ENCODE measurements at regions not wholly inside any gene's neighbourhood (a gene's known extent, or its start where the extent isn't known, plus 50 kb on each side); places are given as distances from the start of the nearest gene placed in this dataset.
"Not testable (repeated sequence)": the region's sequence is repeated elsewhere in the genome, so short reads cannot be mapped to it uniquely, and the experiment has no call there.

DNA sequence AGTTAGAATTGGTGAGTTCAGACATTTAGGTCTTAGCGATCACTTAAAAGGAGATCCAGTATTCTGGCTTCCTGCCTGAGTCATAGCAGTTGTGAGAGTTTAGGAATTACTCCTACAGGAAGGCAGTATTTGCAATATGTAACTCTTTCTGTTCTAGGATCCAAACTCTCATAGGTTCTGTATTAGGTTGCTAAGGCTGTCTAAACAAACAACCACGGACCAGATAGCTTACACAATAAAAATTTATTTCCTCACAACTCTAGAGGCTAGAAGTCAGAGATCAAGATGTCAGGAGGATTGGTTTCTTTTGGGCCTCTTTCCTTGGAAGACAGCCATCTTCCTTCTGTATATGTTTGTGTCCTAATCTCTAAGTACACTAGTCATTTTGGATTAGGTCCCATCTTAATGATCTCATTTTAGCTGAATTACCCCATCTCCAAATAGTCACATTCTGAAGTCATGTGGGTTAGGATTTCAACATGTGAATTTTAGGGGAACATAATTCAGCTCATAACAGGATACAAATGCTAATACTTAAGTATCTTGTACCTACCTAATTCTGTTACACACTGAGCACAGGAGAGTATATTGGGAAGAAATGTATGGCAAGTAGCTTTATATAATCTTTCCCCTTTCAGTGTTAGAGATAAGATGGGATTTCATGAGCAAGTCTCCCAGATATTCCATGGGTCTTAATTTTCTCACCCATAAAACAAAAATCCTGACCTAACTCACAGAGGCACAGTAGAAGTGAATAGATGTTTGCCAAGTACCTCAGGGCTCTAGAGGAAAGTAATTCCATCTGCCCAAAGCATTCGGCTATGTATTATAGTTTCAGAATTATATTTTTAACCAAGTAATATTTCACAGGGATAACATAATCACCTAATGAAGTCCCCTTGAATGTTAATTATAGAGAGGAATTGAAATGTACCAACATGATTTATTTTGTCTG, 144.4 kb downstream of the PTBP2 start:
- DNase-seq (ENCODE audit: low read depth), result peak; percentile 99

- DNase-seq (ENCODE audit: low read depth), result no peak
These were observed 151.2 kb downstream of the PTBP2 start for GRCh38 chr1:96872757-96873156.

GRCh38 chr1:96878640-96879039, 157.1 kb downstream of the PTBP2 start:
- DNase-seq (ENCODE audit: low read depth), result no peak

DNA sequence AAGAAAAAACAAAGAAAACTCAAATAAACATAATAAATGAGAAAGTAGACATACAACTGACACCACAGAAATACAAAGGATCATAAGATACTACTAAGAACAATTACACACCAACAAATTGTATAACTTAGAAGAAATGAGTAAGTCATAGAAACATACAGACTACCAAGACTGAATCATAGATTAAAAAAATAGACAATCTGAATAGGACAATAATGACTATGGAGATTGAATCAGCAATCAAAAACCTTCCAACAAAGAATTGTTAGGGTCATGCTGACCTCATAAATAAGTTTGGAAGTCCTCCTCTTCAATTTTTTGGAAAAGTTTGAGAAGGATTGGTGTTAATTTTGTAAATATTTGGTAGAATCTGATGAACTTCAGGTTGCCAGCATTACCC, 159.0 kb downstream of the PTBP2 start:
- DNase-seq (ENCODE audit: low read depth), result no peak

DNA sequence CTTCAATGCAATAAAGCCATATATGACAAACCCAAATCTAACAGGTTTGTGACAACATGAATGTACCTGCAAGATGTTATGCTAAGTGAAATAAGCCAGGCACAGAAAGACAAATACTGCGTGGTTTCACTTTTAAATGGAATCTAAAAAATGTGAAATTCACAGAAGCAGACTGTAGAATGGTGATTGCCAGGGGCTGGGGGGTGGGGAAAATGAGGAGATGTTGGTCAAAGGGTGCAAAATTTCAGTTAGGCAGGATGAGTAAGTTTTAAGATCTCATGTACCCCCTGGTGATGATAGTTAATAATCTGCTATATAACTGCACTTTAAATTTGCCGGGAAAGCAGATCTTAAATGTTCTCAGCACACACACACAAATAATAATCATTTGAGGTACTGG, 160.5 kb downstream of the PTBP2 start:
- DNase-seq (ENCODE audit: low read depth), result no peak

GRCh38 chr1:96886474-96886873, 164.9 kb downstream of the PTBP2 start:
- DNase-seq (ENCODE audit: low read depth), result no peak

DNA sequence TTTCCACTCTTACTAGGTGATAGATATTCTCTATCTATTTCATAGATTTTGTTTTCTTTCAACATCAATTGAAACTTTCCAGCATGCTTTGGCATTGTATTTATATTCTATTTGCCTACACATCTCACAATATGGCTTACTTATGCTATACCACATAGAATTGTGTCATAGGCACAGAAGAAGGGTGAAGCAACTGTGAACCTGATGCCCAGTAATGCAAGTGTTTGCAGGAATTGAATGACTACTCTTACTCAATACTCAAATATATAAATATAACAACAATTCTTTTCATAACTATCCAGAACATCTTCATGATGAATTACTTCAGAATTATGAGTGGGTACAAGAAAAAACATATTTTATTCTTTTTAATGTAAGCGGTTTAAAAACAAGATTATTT, 165.9 kb downstream of the PTBP2 start:
- DNase-seq (ENCODE audit: low read depth), result no peak

GRCh38 chr1:96901783-96902363, 180.3 kb downstream of the PTBP2 start:
- DNase-seq (ENCODE audit: low read depth), result no peak

GRCh38 chr1:96912248-96912647, 190.7 kb downstream of the PTBP2 start:
- no peak for DNase-seq (ENCODE audit: low read depth)

DNA sequence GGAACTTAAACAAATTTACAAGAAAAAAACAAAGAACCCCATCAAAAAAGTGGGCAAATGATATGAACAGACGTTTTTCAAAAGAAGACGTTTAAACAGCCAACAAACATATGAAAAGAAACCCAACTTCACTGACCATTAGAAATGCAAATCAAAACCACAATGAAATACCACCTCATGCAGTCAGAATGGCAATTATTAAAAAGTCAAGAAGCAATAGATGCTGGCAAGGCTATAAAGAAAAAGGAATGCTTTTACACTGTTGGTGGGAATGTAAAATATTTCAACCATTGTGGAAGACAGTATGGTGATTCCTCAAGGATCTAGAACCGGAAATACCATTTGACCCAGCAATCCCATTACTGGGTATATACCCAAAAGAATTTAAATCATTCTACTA, 194.1 kb downstream of the PTBP2 start:
- not testable (repeated sequence) for DNase-seq (ENCODE audit: low read depth)

DNA sequence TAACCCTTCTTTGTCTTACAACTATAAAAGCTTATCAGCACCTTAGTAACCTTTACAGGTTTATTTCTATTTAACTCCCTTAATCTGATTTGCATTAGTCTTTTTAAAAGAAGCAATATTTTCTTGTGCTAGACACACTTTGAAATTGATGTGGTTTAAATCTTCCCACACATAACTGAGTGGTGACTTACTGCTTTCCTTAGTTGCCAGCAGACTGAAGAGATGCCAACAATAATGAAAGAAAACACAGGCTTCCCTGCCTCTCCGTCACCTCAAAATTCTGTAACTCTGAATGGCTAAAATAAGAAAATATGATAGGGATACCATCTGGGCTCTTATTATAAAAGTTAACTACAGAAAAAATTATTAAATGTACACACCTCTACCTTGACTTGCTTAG, 196.8 kb downstream of the PTBP2 start:
- DNase-seq (ENCODE audit: low read depth), result peak; percentile 20

GRCh38 chr1:96922181-96922580, 200.6 kb downstream of the PTBP2 start:
- DNase-seq (ENCODE audit: low read depth), result no peak

- no peak for DNase-seq (ENCODE audit: low read depth)
These were observed 202.2 kb downstream of the PTBP2 start for GRCh38 chr1:96923753-96924152.

DNA sequence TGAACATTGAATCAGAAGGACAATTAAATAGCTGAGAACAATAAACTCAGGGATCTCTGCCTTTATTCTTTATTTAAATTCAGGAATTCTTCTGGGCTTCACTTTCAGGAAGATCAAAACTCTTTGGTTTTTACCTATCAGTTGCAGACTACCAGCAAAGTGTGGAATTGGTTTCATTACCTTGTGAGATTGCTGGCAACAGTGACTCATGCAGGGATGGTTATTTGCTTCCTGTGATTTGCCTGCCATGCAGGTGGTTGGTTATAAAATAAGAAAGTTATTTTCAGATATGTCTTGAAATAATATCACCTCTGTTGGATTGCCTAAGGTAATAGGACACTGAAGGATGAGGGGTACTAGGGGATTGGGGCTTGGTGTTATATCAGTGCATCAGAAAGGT, 204.6 kb downstream of the PTBP2 start:
- DNase-seq (ENCODE audit: low read depth), result no peak

GRCh38 chr1:96927125-96927524, 205.5 kb downstream of the PTBP2 start:
- DNase-seq (ENCODE audit: low read depth), result no peak

GRCh38 chr1:96931136-96931535, 209.6 kb downstream of the PTBP2 start:
- DNase-seq (ENCODE audit: low read depth), result no peak

DNA sequence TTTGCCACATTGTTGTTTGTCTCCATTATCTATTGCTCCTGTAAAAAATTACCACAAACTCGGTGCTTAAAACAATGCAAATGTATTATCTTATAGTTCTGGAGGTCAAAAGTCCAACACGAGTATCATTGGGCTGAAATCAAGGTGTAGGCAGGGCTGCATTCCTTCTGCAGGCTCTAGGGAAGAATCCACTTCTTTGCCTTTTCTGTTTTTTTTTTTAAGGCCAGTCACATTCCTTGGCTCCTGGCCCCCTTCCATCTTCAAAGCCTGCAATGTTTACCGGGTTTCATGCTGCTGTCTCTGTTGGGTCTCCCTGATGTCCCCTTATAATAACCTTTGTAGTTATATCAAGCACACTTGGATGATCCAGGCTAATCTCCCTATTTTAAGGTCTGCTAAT, 212.7 kb downstream of the PTBP2 start:
- DNase-seq (ENCODE audit: low read depth), result no peak

- DNase-seq (ENCODE audit: low read depth), result no peak
These were observed 223.0 kb downstream of the PTBP2 start for GRCh38 chr1:96944432-96945092.

DNA sequence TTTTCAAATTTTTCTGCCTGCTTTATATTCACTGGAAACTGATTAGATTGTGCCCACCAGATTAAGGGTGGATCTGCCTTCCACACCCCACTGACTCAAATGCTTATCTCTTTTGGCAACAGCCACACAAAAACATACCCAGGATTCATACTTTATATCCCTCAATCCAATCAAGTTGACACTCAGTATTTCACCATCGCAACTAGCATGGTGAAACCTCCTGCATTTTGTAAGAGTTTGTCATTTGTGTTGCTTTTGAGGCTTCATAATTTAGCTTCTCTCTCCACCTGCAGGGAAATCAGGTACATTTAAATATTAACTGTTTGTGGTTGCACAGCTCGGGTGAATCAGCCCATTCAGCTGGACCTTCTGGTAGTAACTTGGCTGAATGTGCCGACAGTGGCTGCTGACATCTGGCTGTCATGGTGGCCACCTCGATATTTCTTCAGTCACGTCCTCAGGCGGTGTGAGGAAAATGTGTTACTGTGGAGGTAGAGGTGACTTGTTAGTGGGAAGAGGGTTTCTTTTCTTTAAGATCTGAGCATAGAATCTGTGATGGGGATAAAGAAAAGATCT, 224.0 kb downstream of the PTBP2 start:
- no peak for DNase-seq (ENCODE audit: low read depth)

DNA sequence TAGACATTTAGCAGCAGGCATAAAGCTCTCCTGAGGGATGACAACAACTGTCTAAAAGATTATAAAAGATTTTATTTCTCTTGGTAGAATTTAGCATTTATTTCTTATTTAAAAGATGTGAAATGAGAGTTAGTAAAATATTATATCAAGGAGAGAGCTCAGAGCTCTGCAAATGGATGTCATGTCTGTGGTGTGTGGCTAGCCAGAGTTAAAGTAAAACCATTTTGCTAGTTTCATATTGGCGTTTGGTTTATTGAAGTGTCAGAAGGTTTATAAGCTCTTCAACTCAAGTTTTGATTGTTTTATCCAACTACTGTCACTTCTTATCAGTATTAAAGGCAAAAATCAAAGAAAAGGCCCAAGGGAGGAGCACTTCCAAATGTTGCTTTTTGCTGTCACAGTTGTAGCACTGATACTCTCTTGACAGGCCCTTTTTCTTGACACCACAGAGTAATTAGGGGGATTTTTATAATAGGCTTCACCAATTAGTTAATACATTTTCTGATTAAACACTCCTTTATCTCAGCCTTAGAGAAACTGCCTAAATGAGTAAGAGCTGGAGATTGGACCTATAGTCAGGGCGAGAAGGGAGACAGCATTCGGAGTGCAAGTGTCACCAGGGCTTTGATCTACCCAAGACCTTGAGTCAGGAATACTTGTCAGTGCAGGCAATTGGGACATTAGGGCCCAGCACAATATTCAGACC, 233.9 kb downstream of the PTBP2 start:
- no peak for DNase-seq (ENCODE audit: low read depth)

DNA sequence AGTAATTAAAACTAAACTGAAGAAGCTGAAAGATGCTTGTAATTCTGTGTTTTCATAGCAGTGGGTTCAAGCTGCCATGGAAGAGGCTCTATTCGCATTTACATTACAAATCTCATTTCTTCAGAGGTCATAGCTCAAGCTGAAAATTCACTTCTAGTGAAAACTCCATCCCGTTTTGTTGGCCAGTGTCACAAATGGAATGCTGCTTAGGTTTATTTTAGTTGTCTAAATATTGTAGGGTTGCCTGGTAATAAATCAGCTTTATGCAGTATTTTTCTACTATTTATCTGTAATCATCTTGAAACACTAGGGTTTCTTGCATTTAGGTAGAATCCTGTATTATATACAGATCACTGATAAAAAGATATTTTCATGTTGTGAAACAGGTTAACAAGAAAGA, 240.6 kb downstream of the PTBP2 start:
- DNase-seq (ENCODE audit: low read depth), result no peak

- DNase-seq (ENCODE audit: low read depth), result no peak
These were observed 241.2 kb downstream of the PTBP2 start for GRCh38 chr1:96962751-96963211.

Data from fibroblast of the conjunctiva (primary cell).